ENCODE measurements at regions not wholly inside any gene's neighbourhood (a gene's known extent, or its start where the extent isn't known, plus 50 kb on each side); places are given as distances from the start of the nearest gene placed in this dataset.

DNA sequence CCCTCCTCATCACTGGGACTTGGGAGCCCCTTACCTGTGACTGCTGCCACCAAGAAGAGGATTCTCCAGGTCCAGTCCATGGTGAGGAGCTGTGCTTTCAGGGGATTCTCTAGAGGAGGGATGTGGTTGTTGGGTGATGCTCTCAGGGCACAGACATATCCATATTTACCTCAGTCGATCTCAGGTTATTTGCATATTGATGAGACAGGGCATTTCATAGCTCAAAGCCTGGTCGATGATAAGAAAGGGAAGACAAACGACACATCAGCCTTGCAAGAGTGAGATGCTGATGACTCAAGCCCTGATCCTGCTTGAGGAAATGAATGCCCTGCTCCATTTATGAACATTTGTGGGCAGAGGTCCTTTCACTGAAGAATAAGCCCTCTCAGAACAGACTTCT, 981.0 kb downstream of the TMEM121 start:
- TF ChIP-seq, protein P1, sequence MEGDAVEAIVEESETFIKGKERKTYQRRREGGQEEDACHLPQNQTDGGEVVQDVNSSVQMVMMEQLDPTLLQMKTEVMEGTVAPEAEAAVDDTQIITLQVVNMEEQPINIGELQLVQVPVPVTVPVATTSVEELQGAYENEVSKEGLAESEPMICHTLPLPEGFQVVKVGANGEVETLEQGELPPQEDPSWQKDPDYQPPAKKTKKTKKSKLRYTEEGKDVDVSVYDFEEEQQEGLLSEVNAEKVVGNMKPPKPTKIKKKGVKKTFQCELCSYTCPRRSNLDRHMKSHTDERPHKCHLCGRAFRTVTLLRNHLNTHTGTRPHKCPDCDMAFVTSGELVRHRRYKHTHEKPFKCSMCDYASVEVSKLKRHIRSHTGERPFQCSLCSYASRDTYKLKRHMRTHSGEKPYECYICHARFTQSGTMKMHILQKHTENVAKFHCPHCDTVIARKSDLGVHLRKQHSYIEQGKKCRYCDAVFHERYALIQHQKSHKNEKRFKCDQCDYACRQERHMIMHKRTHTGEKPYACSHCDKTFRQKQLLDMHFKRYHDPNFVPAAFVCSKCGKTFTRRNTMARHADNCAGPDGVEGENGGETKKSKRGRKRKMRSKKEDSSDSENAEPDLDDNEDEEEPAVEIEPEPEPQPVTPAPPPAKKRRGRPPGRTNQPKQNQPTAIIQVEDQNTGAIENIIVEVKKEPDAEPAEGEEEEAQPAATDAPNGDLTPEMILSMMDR (IDR thresholded peaks at IDR 0.05): no peak
- no peaks in the 10 kb centered on the region for H3K9me3 ChIP-seq
- intact Hi-C loops (cut with DNase I, micrococcal nuclease): no loop called here
- H3K4me3 ChIP-seq: no peak overlapping the region
- DNase-seq (no peak), ATAC-seq (peak; percentile 25)
- H3K36me3 ChIP-seq (ENCODE audit: low read depth): no peaks in the 10 kb centered on the region
- no peaks in the 10 kb centered on the region for H3K4me1 ChIP-seq (ENCODE audit: low read depth)

DNA sequence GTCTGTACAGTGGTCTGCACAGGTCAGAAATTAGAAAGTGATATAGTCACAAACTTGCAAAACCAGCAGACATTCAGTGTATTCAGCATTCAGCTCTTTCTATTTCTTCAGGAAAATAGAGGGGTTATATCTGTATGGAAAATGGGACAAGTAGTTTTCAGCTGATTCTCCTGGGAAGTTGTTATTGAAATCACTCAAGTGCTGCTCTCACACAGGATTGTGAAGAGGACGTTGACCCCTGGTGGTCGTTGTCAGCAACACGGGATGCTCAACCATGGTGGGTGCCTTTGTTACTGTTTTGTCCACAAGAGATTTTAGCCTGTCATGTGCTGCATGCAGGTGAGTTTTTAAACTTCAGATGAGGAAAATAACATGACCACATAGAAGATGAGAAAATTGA, 981.8 kb downstream of the TMEM121 start:
- no peaks in the 10 kb centered on the region for H3K4me1 ChIP-seq (ENCODE audit: low read depth)
- intact Hi-C loops (cut with DNase I, micrococcal nuclease): no loop called here
- TF ChIP-seq, protein P1 (IDR thresholded peaks at IDR 0.05): no peak
- H3K36me3 ChIP-seq (ENCODE audit: low read depth): no peaks in the 10 kb centered on the region
- no peak overlapping the region for H3K4me3 ChIP-seq
- ATAC-seq (no peak), DNase-seq (no peak)
- H3K9me3 ChIP-seq: no peaks in the 10 kb centered on the region

DNA sequence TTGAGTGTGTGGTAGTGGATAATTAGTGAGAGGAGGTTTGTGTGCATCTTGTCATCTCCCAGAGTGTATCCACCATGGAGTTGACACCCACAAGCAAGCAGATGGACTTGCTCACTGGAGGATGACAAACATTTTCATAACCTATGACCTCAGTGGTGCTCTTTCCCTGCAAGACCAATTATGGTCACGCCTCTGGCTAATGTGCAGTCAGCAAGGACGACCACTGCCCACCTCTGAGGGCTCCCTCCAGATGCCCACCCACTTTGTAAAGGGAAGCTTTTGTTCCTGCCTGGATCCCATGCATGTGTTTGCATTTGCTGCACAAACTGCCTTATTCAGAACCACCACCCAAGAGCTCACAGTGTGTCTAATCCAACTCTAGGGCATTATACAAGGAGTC, 982.8 kb downstream of the TMEM121 start:
- H3K9me3 ChIP-seq: no peaks in the 10 kb centered on the region
- no peak for ATAC-seq
- no peak for DNase-seq
- H3K4me3 ChIP-seq: no peak overlapping the region
- TF ChIP-seq, protein P1 (IDR thresholded peaks at IDR 0.05): no peak
- no peaks in the 10 kb centered on the region for H3K4me1 ChIP-seq (ENCODE audit: low read depth)
- no peaks in the 10 kb centered on the region for H3K36me3 ChIP-seq (ENCODE audit: low read depth)
- intact Hi-C loops (cut with DNase I, micrococcal nuclease): no loop called here

DNA sequence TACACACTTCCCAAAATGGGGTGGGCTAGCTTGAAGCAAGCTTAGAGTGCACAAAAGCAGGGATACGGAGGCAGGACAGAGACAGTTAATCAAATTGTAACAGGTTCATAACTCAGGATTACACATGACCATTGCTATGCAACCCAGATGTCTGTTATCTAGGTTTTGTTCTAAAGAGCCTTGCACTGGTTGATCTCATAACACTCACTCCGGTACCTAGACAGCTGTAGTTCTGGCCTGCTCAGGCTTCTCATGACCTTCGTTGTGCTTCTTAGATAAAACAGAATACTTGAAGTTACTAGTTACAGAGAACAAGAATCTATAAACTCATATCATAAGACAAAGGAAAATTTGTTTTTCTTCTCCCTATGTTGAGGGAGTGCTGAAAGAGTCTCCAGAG, 983.4 kb downstream of the TMEM121 start:
- no peak overlapping the region for H3K4me3 ChIP-seq
- no peak for DNase-seq
- no peak for ATAC-seq
- H3K4me1 ChIP-seq (ENCODE audit: low read depth): no peaks in the 10 kb centered on the region
- intact Hi-C loops (cut with DNase I, micrococcal nuclease): no loop called here
- H3K9me3 ChIP-seq: no peaks in the 10 kb centered on the region
- no peaks in the 10 kb centered on the region for H3K36me3 ChIP-seq (ENCODE audit: low read depth)
- TF ChIP-seq, protein P1 (IDR thresholded peaks at IDR 0.05): no peak

DNA sequence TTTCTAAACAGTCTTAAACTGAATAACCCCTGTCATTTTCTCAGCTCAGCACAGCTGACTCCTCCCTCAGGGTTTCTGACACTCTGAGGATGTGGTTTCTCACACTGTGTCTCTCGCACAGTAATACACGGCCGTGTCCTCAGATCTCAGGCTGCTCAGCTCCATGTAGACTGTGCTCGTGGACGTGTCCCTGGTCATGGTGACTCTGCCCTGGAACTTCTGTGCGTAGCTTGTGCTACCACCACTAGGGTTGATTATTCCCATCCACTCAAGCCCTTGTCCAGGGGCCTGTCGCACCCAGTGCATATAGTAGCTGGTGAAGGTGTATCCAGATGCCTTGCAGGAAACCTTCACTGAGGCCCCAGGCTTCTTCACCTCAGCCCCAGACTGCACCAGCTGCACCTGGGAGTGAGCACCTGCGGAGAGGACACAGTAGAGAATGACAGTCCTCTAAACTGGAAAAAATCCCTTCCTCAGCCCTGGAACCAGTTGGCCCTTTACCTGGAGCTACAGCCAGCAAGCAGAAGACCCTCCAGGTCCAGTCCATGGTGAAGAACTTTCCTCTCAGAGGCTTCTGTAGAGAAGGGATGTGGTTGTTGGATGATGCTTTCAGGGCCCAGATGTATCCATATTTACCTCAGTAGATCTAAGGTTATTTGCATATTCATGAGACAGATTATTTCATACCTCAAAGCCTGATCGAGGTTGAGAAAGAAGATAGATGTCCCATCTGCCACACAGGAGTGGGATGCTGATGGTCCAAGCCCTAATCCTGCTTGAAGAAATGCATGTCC, 984.8 kb downstream of the TMEM121 start:
- ATAC-seq (peak; percentile 63), DNase-seq (peak in 2 of 3 donors; percentile 20 to 26)
- no peaks in the 10 kb centered on the region for H3K4me1 ChIP-seq (ENCODE audit: low read depth)
- intact Hi-C loops (cut with DNase I, micrococcal nuclease): no loop called here
- H3K9me3 ChIP-seq: no peaks in the 10 kb centered on the region
- TF ChIP-seq, protein P1 (IDR thresholded peaks at IDR 0.05): no peak
- no peaks in the 10 kb centered on the region for H3K36me3 ChIP-seq (ENCODE audit: low read depth)
- no peak overlapping the region for H3K4me3 ChIP-seq

Measured in mucosa of descending colon (tissue), 3 donors.